Fibroblast of skin of left quadriceps (primary cell): ENCODE measurements at regions not wholly inside any gene's neighbourhood (a gene's known extent, or its start where the extent isn't known, plus 50 kb on each side); places are given as distances from the start of the nearest gene placed in this dataset.
"Not testable (repeated sequence)": the region's sequence is repeated elsewhere in the genome, so short reads cannot be mapped to it uniquely, and the experiment has no call there.

Source experiments
- DNase-seq, 2 experiments: peaks; one replicate each; pipeline ENCODE4 v3.0.0-alpha.2; 2013; ENCODE audit warnings: low read depth in 2 of 2

GRCh38 chr1:78715181-78715661, 65.6 kb downstream of the IFI44 start:
- DNase-seq: peak; percentile 36 to 40

- peak; percentile 68 to 70 for DNase-seq
These were observed 66.6 kb downstream of the IFI44 start for GRCh38 chr1:78716186-78716585.

- DNase-seq: no peak
These were observed 68.9 kb downstream of the IFI44 start for GRCh38 chr1:78718566-78718965.

GRCh38 chr1:78721136-78721535, 71.5 kb downstream of the IFI44 start:
- DNase-seq: no peak

DNA sequence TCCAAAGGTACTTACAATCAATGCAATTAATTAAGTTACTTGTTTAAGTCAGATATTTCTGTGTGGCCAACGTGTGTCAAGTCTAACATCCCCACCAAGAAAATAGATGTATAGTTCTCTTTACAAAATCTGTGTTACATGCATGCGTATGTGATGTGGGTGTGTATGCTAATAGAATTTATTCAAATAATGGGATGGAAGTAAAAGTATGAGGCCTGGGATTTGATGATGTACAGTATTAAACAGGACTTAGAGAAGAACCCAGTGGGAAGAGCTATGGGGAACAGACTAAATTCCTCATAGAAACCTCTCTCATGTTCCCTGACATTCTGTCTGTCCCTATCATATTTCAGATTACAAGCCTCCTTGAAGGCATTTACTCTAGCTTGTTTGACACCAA, 72.5 kb downstream of the IFI44 start:
- no peak for DNase-seq

GRCh38 chr1:78722521-78722920, 72.9 kb downstream of the IFI44 start:
- DNase-seq: no peak

DNA sequence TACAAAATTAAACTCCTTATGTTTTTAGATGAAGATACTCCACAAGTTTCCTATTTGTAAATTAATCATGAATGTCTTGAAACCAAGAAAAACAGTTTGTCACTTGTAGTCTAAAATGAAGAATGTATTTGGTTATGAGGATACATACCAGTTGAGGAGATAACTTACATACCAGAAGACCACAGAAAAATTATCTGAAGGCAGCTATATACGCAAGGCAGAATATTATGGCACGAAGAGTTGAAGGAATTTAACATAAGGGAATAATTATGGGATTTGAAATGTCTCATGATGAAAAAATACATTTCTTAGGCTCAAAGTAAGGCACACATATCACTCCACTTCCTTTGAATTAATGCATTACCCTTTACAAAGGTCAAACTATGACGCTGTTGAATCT, 73.3 kb downstream of the IFI44 start:
- peak; percentile 90 to 93 for DNase-seq

- no peak for DNase-seq
These were observed 77.1 kb downstream of the IFI44 start for GRCh38 chr1:78726686-78727085.

GRCh38 chr1:78728359-78728758, 78.7 kb downstream of the IFI44 start:
- no peak for DNase-seq

DNA sequence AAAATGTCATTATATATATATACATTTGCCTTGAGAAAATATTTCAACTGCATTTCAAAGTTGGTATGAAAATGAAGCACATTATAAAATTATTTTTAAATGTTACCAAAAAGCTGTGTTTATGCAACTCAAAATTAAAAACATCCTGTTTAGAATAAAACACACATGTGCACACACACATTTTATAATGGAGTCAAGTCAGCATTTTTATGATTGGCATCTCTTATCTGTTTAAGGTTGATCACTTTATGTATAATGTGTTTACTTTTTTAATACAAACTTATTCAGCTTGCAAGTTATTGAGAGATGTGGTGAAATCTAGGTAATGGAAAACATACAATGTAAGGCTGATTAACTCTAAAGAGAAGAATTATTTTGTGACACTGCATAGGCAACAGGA, 80.4 kb downstream of the IFI44 start:
- no peak for DNase-seq

DNA sequence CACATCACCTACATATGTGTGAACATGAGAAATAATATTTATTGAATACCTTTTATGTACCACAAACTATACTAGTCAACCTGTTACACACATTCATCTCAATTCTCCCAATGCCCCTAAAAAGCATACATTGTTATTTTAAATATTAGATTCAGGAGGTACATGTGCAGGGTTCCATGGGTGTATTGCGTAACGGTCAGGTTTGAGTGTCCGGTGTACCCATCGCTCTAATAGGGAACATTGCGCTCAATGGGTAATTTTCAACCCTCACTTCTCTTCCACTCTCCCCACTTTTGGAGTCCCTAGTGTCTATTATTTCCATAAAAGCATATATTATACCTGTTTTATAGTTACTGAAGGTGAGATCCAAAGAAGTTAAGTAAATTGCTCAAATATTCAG, 82.0 kb downstream of the IFI44 start:
- DNase-seq: no peak

- DNase-seq: no peak
These were observed 87.6 kb downstream of the IFI44 start for GRCh38 chr1:78737241-78737640.

DNA sequence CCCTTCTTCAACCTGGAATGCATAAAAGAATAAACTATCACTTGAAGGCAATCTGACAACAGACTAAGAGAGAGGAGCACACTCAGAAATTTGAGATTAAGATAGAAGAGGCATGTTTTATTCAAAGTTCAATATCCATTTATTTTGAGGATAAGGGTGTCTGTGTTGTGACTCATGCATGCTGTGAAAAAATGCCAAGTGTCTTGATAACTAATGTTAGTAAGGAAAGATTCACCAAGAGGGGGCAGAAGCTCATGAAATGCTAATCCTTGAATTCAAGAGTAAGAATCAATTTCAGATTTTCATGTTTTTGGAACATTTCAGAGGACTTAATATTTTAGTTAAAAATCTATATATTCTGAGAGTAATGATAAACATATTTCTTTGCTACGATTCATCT, 94.0 kb downstream of the IFI44 start:
- DNase-seq: peak; percentile 34 to 35

- DNase-seq: no peak
These were observed 95.5 kb downstream of the IFI44 start for GRCh38 chr1:78745111-78745510.

DNA sequence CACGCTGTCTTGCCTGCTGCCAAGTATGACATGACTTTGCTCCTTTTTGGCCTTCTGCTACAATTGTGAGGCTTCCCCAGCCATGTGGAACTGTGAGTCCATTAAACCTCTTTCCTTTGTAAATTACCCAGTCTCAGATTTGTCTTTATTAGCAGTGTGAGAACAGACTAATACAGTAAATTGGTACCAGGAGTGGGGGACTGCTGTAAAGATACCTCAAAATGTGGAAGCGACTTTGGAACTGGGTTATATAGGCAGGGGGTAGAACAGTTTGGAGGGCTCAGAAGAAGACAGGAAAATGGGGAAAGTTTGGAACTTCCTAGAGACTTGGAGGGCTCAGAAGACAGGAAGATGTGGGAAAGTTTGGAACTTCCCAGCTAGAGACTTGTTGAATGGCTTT, 104.0 kb downstream of the IFI44 start:
- not testable (repeated sequence) for DNase-seq

- DNase-seq: no peak
These were observed 106.4 kb downstream of the IFI44 start for GRCh38 chr1:78755986-78756385.

GRCh38 chr1:78758506-78758905, 108.9 kb downstream of the IFI44 start:
- DNase-seq: no peak

DNA sequence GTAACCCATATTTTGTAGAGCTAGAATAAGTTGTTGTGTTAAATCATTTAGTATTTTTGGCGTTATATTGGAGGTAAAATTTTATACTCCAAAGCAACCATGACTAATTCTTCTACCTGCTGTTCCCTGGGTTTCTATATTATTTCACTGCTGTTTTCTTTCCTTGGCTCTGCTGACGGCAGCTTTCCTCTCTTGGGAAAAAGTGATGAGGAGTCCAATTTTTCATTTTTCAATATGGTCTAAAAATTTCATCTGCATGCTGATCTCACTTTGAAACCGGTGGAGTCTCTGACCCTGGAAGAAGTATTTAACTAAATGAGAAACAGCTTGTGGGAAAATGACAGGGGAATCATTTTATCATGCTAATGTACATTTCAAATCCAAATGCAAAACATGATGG, 110.2 kb downstream of the IFI44 start:
- DNase-seq: no peak

DNA sequence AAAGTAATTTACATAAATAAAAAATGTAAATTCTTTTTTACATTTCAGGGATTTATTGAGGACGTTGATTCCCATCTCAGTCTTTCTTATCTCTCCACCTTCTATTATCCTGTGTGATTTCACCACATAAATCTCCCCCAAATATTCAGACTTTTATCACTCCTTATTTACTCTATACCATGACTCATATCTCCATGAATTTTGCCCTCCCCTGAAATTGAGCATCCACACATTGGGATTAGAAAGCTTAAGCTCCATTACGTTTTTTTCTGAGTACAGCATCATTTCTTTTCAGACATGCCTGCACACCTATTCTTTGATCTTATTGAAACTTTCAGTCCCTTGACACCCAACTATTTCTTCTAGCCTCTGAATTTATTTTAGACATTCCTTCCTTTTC, 111.2 kb downstream of the IFI44 start:
- peak; percentile 20 to 22 for DNase-seq

GRCh38 chr1:78762113-78762512, 112.5 kb downstream of the IFI44 start:
- DNase-seq: no peak

DNA sequence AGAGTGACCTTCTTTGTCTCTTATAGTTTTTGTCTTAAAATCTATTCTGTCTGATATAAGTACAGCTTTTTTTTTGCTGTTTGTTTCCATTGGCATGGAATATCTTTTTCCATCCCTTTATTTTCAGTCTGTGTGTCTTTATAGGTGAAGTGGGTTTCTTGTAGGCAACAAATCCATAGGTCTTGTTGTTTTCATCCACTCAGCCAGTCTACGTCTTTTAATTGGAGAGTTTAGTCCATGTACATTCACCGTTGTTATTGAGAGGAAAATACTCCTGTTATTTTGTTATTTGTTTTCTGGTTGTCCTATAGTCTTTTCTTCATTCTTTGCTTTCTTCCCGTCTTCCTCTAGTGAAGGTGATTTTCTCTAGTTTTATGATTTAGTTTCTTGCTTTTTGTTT, 115.9 kb downstream of the IFI44 start:
- no peak for DNase-seq

DNA sequence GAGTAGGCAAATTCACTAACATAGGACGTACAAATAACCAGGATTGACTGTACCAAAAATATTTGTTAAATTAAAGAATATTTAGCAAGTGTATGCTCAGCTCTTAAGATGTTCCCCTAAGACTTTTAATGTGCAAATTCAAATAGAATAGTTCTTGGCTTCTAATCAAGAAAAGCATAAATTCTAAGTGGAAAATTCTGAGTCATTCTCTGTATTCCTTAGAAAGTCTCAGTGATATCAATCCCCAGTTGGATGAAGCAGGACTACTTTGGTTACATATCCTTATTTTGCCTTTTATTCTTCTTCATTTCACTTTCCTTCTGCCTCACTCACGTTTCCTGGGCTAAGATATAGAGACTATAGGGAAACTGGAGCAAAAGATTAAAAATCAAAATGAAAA, 130.2 kb downstream of the IFI44 start:
- peak; percentile 5 to 24 for DNase-seq

DNA sequence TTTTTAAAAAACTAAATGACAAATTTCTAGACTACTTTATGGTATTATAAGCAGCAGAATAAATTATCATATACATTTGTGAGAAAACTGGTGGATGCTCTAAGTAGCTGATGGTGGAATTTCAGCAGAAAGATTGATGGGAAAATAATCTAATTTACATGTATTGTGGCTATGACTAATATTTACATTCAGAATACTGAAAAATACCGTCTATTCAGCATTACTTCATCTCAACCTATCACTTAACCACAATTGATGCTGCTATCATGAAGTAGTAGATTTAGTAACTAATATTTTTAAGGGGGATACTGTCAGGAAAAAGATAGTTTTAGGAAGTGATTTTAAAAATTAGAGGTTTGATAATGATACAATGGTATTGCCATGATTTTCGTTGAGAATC, 137.9 kb downstream of the IFI44 start:
- DNase-seq: peak in 1 of 2 experiments; percentile 14

DNA sequence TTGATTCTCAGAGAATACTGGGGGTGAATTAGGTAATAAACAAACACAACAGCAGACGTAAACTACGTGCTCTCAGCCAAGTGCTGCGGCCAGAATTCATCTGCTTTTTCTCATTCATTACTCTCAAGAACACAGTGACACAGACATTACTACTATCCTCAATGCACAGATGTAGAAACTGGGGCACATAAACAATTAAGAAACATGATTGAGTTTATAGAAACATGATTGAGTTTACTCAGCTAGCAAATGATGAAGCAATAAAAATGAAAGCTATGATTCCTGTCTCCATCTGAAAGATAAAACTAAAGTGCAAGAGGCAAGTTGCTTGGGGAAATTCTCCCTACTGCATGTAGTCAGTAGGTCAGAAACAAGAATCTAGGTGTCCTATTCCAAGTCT, 140.5 kb downstream of the IFI44 start:
- no peak for DNase-seq

DNA sequence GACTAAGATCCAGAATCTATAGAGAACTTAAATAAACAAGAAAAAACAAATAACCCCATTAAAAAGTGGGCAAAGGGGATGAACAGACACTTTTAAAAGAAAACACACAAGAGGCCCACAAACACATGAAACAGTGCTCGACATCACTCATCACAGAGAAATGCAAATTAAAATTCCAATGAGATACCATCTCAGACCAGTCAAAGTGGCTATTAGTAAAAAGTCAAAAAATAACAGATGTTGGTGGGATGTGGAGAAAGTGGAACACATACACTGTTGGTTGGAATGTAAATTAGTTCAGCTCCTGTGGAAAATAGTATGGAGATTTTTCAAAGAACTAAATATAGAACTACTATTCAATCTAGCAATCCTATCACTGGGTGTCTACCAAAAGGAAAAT, 143.1 kb downstream of the IFI44 start:
- peak; percentile 25 to 34 for DNase-seq
